ENCODE measurements at regions not wholly inside any gene's neighbourhood (a gene's known extent, or its start where the extent isn't known, plus 50 kb on each side); places are given as distances from the start of the nearest gene placed in this dataset.
A peak's percentile ranks its signal among the peaks of the same experiment; 100 is the strongest.

DNA sequence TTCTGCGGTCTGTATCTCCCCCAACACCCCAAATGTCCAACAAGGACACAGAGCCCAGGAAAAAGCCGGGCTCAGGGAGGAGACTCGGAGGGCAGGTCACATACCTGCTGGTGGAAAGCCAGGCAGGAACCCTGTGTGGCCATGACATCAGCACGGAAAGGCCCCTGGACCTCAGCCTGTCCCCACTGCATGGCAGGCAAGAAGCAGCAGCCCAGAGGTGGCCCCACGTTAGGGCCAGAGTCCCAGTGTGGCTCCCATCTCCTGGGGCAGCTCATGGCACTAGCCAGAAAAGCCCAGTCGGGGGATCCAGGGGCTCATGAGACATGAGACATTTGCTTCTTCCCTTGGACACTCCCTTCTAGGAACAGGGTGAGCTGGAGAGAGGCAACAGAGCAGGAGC is 258.7 kb downstream of the DLL1 start (continued):
- TF ChIP-seq, protein P1, sequence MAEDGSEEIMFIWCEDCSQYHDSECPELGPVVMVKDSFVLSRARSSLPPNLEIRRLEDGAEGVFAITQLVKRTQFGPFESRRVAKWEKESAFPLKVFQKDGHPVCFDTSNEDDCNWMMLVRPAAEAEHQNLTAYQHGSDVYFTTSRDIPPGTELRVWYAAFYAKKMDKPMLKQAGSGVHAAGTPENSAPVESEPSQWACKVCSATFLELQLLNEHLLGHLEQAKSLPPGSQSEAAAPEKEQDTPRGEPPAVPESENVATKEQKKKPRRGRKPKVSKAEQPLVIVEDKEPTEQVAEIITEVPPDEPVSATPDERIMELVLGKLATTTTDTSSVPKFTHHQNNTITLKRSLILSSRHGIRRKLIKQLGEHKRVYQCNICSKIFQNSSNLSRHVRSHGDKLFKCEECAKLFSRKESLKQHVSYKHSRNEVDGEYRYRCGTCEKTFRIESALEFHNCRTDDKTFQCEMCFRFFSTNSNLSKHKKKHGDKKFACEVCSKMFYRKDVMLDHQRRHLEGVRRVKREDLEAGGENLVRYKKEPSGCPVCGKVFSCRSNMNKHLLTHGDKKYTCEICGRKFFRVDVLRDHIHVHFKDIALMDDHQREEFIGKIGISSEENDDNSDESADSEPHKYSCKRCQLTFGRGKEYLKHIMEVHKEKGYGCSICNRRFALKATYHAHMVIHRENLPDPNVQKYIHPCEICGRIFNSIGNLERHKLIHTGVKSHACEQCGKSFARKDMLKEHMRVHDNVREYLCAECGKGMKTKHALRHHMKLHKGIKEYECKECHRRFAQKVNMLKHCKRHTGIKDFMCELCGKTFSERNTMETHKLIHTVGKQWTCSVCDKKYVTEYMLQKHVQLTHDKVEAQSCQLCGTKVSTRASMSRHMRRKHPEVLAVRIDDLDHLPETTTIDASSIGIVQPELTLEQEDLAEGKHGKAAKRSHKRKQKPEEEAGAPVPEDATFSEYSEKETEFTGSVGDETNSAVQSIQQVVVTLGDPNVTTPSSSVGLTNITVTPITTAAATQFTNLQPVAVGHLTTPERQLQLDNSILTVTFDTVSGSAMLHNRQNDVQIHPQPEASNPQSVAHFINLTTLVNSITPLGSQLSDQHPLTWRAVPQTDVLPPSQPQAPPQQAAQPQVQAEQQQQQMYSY (CRISPR knock-in tag; IDR thresholded peaks at IDR 0.05): no peak
- TF ChIP-seq ELF4 (CRISPR knock-in tag; IDR thresholded peaks at IDR 0.05; ENCODE audit: low read depth) (no peak), TEAD4 (CRISPR knock-in tag; IDR thresholded peaks at IDR 0.05) (no peak), ZNF232 (CRISPR knock-in tag; IDR thresholded peaks at IDR 0.05) (no peak), ATF1 (CRISPR knock-in tag; IDR thresholded peaks at IDR 0.05) (no peak), EMX1 (CRISPR knock-in tag; IDR thresholded peaks at IDR 0.05) (no peak), ZBTB21 (CRISPR knock-in tag; IDR thresholded peaks at IDR 0.05; ENCODE audit: borderline replicate concordance) (no peak)
- TF ChIP-seq, protein P2, sequence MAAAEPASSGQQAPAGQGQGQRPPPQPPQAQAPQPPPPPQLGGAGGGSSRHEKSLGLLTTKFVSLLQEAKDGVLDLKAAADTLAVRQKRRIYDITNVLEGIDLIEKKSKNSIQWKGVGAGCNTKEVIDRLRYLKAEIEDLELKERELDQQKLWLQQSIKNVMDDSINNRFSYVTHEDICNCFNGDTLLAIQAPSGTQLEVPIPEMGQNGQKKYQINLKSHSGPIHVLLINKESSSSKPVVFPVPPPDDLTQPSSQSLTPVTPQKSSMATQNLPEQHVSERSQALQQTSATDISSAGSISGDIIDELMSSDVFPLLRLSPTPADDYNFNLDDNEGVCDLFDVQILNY (CRISPR knock-in tag; IDR thresholded peaks at IDR 0.05): no peak

DNA sequence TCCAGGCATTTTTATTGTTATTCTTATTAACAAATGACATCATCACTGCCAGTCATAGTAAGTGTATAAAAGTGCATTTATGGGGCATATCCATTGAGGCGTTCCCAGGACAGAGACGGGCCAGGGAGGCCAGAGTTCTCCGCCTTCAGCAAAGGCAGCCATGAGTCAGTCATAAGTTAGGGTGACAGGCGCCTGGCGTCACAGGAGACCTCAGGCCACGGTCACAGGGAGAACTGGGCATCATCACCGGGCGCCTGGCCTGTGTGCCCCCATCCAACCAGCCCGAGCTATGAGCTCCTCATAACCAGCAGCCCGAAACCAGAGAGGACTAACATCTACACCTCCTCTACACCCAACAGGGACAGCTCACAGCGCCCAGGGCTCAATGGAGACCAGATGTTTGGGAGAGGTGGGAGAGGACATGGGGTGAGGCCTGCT is 259.2 kb downstream of the DLL1 start:
- H3K9me3 Mint-ChIP-seq: peaks cover 16% of the 10 kb centered on the region
- ChIA-PET CTCF (no interaction called here), POLR2A (no interaction called here)
- H3K27me3 Mint-ChIP-seq (ENCODE audit: low read depth): peaks cover 8% of the 10 kb centered on the region; the same call in 1 of the 2 replicates
- TF ChIP-seq, protein P3, sequence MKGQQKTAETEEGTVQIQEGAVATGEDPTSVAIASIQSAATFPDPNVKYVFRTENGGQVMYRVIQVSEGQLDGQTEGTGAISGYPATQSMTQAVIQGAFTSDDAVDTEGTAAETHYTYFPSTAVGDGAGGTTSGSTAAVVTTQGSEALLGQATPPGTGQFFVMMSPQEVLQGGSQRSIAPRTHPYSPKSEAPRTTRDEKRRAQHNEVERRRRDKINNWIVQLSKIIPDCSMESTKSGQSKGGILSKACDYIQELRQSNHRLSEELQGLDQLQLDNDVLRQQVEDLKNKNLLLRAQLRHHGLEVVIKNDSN (CRISPR knock-in tag; IDR thresholded peaks at IDR 0.05): no peak
- no peak for TF ChIP-seq ESRRA (CRISPR knock-in tag; IDR thresholded peaks at IDR 0.05; ENCODE audit: borderline replicate concordance)
- TF ChIP-seq IRF2 (CRISPR knock-in tag; IDR thresholded peaks at IDR 0.05; ENCODE audit: borderline replicate concordance, low read depth): no peak
- TF ChIP-seq, protein P4, sequence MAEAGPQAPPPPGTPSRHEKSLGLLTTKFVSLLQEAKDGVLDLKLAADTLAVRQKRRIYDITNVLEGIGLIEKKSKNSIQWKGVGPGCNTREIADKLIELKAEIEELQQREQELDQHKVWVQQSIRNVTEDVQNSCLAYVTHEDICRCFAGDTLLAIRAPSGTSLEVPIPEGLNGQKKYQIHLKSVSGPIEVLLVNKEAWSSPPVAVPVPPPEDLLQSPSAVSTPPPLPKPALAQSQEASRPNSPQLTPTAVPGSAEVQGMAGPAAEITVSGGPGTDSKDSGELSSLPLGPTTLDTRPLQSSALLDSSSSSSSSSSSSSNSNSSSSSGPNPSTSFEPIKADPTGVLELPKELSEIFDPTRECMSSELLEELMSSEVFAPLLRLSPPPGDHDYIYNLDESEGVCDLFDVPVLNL (CRISPR knock-in tag; IDR thresholded peaks at IDR 0.05; ENCODE audit: borderline replicate concordance, low read depth): no peak
- TF ChIP-seq, protein P5, sequence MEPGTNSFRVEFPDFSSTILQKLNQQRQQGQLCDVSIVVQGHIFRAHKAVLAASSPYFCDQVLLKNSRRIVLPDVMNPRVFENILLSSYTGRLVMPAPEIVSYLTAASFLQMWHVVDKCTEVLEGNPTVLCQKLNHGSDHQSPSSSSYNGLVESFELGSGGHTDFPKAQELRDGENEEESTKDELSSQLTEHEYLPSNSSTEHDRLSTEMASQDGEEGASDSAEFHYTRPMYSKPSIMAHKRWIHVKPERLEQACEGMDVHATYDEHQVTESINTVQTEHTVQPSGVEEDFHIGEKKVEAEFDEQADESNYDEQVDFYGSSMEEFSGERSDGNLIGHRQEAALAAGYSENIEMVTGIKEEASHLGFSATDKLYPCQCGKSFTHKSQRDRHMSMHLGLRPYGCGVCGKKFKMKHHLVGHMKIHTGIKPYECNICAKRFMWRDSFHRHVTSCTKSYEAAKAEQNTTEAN (CRISPR knock-in tag; IDR thresholded peaks at IDR 0.05): no peak
- H3K27ac Mint-ChIP-seq: no peak overlapping the region
- DNase-seq (ENCODE audit: low spot score) (peak; percentile 3), ATAC-seq (no peak)
- peaks cover 19% of the 10 kb centered on the region for H3K4me1 Mint-ChIP-seq
- H3K36me3 Mint-ChIP-seq: peaks cover 11% of the 10 kb centered on the region
- H3K4me3 Mint-ChIP-seq: no peak overlapping the region

DNA sequence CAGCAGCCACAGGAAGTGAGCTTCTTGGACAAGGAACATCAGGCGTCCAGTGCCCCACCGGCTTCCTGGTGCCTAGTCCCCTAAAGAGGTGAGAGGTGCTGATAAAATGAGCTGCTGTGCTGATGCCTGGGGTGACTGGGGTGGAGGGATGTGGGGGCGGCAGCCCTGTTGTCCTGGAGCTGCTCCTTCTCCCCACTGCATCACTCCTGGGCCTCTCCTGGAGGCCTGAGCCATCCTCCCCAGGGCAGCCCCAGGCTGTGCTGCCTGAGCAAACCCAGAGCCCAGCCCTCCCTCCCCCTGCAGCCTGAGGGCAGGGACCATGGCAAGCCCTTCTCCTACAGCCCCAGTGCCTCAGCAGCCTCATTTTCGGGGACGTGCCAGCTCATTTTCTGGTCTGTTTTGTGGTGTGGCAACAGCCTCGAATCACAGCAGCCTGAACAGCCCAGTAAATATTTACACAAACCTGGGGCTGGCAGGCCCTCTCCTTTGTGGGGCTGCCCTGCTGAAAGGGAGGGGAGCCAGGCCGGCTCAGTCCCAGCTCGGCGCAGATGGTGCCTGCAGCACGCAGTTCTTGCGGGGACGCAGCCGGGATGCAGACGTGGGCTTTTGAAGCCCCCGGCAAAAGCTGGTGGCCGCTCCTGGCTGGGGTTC is 259.9 kb downstream of the DLL1 start:
- peak; percentile 5 for DNase-seq (ENCODE audit: low spot score)
- peaks cover 11% of the 10 kb centered on the region for H3K36me3 Mint-ChIP-seq
- no peak overlapping the region for H3K27ac Mint-ChIP-seq
- TF ChIP-seq NFATC4 (CRISPR knock-in tag; IDR thresholded peaks at IDR 0.05): no peak
- TF ChIP-seq SMAD4 (CRISPR knock-in tag; IDR thresholded peaks at IDR 0.05): no peak
- TF ChIP-seq, protein P5 (CRISPR knock-in tag; IDR thresholded peaks at IDR 0.05): no peak
- TF ChIP-seq ZNF317 (CRISPR knock-in tag; IDR thresholded peaks at IDR 0.05; ENCODE audit: borderline replicate concordance, low read depth): no peak
- H3K27me3 Mint-ChIP-seq (ENCODE audit: low read depth): peaks cover 8% of the 10 kb centered on the region; the same call in 1 of the 2 replicates
- H3K9me3 Mint-ChIP-seq: peaks cover 16% of the 10 kb centered on the region
- POLR2A ChIA-PET: interaction anchor here (0.5 to 0.6 kb wide), 2 partner anchors 220 to 294 kb away, joined by 3 to 4 read pairs; no protein-coding TSS in a partner anchor
- CTCF ChIA-PET: no interaction called here
- no peak overlapping the region for H3K4me3 Mint-ChIP-seq
- ATAC-seq: no peak
- peaks cover 13% of the 10 kb centered on the region for H3K4me1 Mint-ChIP-seq

Measured in WTC11 (cell line).